ENCODE measurements at regions not wholly inside any gene's neighbourhood (a gene's known extent, or its start where the extent isn't known, plus 50 kb on each side); places are given as distances from the start of the nearest gene placed in this dataset.

DNA sequence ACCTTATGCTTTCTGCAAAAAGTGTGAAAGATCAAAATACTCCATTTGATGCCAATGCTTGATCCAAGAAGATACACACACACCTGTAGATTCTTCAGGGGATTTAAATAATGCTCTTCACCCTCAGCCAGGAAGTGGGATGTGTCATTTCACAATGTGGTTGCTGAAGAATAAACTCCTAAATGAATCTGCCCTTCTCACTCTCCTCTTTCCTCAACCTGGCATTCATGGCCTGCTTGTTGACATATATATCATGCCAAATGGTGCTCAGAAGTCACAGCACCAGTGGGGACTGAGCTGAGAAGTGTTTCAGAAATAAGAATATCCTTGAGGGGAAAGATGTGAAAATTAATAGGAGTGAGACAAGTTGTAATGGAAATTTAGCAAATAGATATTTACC is 146.6 kb upstream of the ARHGEF26 start:
- TF ChIP-seq SIN3A (IDR thresholded peaks at IDR 0.05; ENCODE audit: low read depth) = no peak
- TF ChIP-seq EZH2phosphoT487 (IDR thresholded peaks at IDR 0.05; ENCODE audit: borderline replicate concordance) = no peak
- no peak for TF ChIP-seq ZFX (IDR thresholded peaks at IDR 0.05)
- TF ChIP-seq ELF1 (IDR thresholded peaks at IDR 0.05; ENCODE audit: borderline replicate concordance, low read depth) = no peak
- TF ChIP-seq RAD21 (IDR thresholded peaks at IDR 0.05; ENCODE audit: low read depth) = no peak
- no peak for TF ChIP-seq TCF7L2 (IDR thresholded peaks at IDR 0.05; ENCODE audit: borderline replicate concordance, extremely low read depth, insufficient read depth, insufficient read length)
- no peak for TF ChIP-seq JUND (IDR thresholded peaks at IDR 0.05)
- TF ChIP-seq, protein P1, sequence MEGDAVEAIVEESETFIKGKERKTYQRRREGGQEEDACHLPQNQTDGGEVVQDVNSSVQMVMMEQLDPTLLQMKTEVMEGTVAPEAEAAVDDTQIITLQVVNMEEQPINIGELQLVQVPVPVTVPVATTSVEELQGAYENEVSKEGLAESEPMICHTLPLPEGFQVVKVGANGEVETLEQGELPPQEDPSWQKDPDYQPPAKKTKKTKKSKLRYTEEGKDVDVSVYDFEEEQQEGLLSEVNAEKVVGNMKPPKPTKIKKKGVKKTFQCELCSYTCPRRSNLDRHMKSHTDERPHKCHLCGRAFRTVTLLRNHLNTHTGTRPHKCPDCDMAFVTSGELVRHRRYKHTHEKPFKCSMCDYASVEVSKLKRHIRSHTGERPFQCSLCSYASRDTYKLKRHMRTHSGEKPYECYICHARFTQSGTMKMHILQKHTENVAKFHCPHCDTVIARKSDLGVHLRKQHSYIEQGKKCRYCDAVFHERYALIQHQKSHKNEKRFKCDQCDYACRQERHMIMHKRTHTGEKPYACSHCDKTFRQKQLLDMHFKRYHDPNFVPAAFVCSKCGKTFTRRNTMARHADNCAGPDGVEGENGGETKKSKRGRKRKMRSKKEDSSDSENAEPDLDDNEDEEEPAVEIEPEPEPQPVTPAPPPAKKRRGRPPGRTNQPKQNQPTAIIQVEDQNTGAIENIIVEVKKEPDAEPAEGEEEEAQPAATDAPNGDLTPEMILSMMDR (IDR thresholded peaks at IDR 0.05 in 2 of 3, conservative IDR thresholded peaks at IDR 0.05 in 1 of 3; ENCODE audit: borderline replicate concordance in 1 of 3, insufficient read depth in 1 of 3, low read depth in 2 of 3, low read length in 2 of 3) = no peak
- TF ChIP-seq POLR2A (IDR thresholded peaks at IDR 0.05; ENCODE audit: borderline replicate concordance, extremely low read depth, insufficient read depth, insufficient read length) = no peak
- TF ChIP-seq, protein P2, sequence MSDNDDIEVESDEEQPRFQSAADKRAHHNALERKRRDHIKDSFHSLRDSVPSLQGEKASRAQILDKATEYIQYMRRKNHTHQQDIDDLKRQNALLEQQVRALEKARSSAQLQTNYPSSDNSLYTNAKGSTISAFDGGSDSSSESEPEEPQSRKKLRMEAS (IDR thresholded peaks at IDR 0.05) = no peak
- TF ChIP-seq ZNF274 (IDR thresholded peaks at IDR 0.05; ENCODE audit: low read depth, low read length) = no peak
- no peak for TF ChIP-seq SP1 (IDR thresholded peaks at IDR 0.05; ENCODE audit: low read depth)
- TF ChIP-seq, protein P3, sequence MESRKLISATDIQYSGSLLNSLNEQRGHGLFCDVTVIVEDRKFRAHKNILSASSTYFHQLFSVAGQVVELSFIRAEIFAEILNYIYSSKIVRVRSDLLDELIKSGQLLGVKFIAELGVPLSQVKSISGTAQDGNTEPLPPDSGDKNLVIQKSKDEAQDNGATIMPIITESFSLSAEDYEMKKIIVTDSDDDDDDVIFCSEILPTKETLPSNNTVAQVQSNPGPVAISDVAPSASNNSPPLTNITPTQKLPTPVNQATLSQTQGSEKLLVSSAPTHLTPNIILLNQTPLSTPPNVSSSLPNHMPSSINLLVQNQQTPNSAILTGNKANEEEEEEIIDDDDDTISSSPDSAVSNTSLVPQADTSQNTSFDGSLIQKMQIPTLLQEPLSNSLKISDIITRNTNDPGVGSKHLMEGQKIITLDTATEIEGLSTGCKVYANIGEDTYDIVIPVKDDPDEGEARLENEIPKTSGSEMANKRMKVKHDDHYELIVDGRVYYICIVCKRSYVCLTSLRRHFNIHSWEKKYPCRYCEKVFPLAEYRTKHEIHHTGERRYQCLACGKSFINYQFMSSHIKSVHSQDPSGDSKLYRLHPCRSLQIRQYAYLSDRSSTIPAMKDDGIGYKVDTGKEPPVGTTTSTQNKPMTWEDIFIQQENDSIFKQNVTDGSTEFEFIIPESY (IDR thresholded peaks at IDR 0.05; ENCODE audit: extremely low read depth, insufficient replicate concordance, low read length) = no peak
- no peaks in the 10 kb centered on the region for H3K9me3 ChIP-seq (ENCODE audit: control insufficient read depth in 1 of 2, insufficient read depth in 1 of 2, low read depth in 1 of 2, low read length in 2 of 2)
- no peaks in the 10 kb centered on the region for H4K20me1 ChIP-seq (ENCODE audit: insufficient read depth)
- ChIA-PET RAD21 (ENCODE audit: low non-redundant PET in 1 of 2, low total read pairs in 2 of 2, uncharacterized antibody in 2 of 2, unreplicated experiment in 2 of 2) (no interaction called here), CTCF (no interaction called here), POLR2A (no interaction called here)
- H3K79me2 ChIP-seq (ENCODE audit: insufficient read depth, low read length) = no peaks in the 10 kb centered on the region
- no peak overlapping the region for H3K4me3 ChIP-seq (replicated peaks in 1 of 2; ENCODE audit: low read depth in 1 of 2, low read length in 2 of 2)
- H3K27me3 ChIP-seq (ENCODE audit: insufficient read depth, low read length) = no peaks in the 10 kb centered on the region
- ATAC-seq (no peak), DNase-seq (ENCODE audit: low read depth, low spot score) (no peak)
- peaks cover 0 to under 1% of the 10 kb centered on the region in 2 experiments; a peak in 2 of 4 replicates for H3K4me1 ChIP-seq (ENCODE audit: control insufficient read depth in 1 of 2, insufficient read depth in 2 of 2, low read length in 2 of 2)
- H3K9me2 ChIP-seq (ENCODE audit: insufficient read depth) = no peaks in the 10 kb centered on the region
- H3K4me2 ChIP-seq (ENCODE audit: low read length) = no peak overlapping the region
- no peak overlapping the region for H3K27ac ChIP-seq (ENCODE audit: low read depth, low read length)
- no peak overlapping the region for H3K9ac ChIP-seq (ENCODE audit: low read length)
- intact Hi-C loops (cut with micrococcal nuclease) = no loop called here
- BruUV-seq (replicated peaks) = no TSS peak
- H2AFZ ChIP-seq (ENCODE audit: low read depth, low read length, poor library complexity, severe bottlenecking) = no peak overlapping the region
- no peaks in the 10 kb centered on the region for H3K36me3 ChIP-seq (ENCODE audit: control insufficient read depth in 1 of 2, insufficient read depth in 2 of 2, low read length in 2 of 2)

Measured in HCT116 (cell line).